Fibroblast of lung (primary cell): ENCODE measurements at regions not wholly inside any gene's neighbourhood (a gene's known extent, or its start where the extent isn't known, plus 50 kb on each side); places are given as distances from the start of the nearest gene placed in this dataset.

Experiments
- CTCF ChIP-seq, 2 donors: IDR thresholded peaks in 1 of 2; conservative IDR thresholded peaks in 1 of 2; 1 replicate in 1 of 2; 2 replicates in 1 of 2; pipeline ENCODE4 v1.5.1; 2011 to 2012; ENCODE audit warnings: low read length in 2 of 2, control low read depth in 1 of 2, inconsistent platforms in 1 of 2, low read depth in 1 of 2, mild to moderate bottlenecking in 1 of 2
- EZH2 ChIP-seq: IDR thresholded peaks from 2 replicates; pipeline ENCODE4 v1.5.1; 2012; ENCODE audit warnings: low read length, control low read depth, mild to moderate bottlenecking; ENCODE audit errors: missing control alignments

- TF ChIP-seq CTCF (conservative IDR thresholded peaks at IDR 0.05 in 1 of 2, IDR thresholded peaks at IDR 0.05 in 1 of 2; ENCODE audit: low read depth in 1 of 2, low read length in 2 of 2) (no peak), EZH2 (no peak)
Observed at GRCh38 chr13:91025442-91025841, 322.0 kb upstream of the MIR17HG start.
